ENCODE measurements at regions not wholly inside any gene's neighbourhood (a gene's known extent, or its start where the extent isn't known, plus 50 kb on each side); places are given as distances from the start of the nearest gene placed in this dataset.
"Not testable (repeated sequence)": the region's sequence is repeated elsewhere in the genome, so short reads cannot be mapped to it uniquely, and the experiment has no call there.

DNA sequence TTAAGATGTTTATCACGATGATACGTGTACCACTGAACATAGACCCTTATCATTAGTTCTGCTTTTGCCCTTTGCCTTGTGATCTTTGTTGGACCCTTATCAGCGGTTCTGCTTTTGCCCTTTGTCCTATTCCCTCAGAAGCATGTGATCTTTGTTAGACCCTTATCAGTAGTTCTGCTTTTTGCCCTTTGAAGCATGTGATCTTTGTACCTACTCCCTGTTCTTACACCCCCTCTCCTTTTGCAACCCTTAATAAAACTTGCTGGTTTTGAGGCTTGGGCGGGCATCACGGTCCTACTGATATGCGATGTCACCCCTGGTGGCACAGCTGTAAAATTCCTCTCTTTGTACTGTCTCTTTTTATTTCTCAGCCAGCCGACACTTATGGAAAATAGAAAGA, 117.0 kb downstream of the SDHAF3 start:
- not testable (repeated sequence) for H3K4me1 Mint-ChIP-seq; H3K9me2 ChIP-seq (ENCODE audit: insufficient read depth); H3K79me2 ChIP-seq (replicated peaks; ENCODE audit: insufficient read depth); H3K4me2 ChIP-seq; H3K27me3 Mint-ChIP-seq (ENCODE audit: insufficient read depth, low read depth, poor library complexity); H3K27ac ChIP-seq (ENCODE audit: low read depth); H3K4me3 ChIP-seq; H3K4me1 ChIP-seq (ENCODE audit: insufficient read depth); DNase-seq (ENCODE audit: low spot score); H3K4me3 Mint-ChIP-seq; H2AFZ ChIP-seq; H3K27ac Mint-ChIP-seq; H4K20me1 ChIP-seq (replicated peaks; ENCODE audit: insufficient read depth); H3K27me3 ChIP-seq (ENCODE audit: insufficient read depth); H3F3A ChIP-seq (replicated peaks; ENCODE audit: low read depth); H3K36me3 ChIP-seq (ENCODE audit: insufficient read depth); ATAC-seq
- Mint-ChIP-seq H3K36me3 (ENCODE audit: low read depth) (peaks cover 26% of the 10 kb centered on the region), H3K9me3 (peaks cover 64% of the 10 kb centered on the region)

DNA sequence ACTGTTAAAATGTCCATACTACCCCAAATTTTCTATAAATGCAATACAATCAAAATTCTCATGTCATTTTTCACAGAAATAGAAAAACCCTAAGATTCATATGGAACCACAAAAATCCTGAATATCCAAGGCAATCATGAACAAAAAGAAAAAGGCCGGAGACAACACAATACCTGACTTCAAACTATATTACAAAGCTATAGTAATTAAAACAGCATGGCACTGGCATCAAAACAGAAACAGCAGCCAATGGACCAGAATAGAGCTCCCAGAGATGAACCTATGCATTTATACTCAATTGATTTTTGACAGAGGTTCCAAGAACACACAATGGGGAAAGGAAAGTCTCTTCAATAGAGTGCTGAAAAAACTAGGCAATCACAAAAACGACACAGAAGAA, 128.8 kb downstream of the SDHAF3 start:
- Histone ChIP-seq H4K20me1 (replicated peaks; ENCODE audit: insufficient read depth) (no peaks in the 10 kb centered on the region), H3K9me2 (ENCODE audit: insufficient read depth) (peaks cover 2% of the 10 kb centered on the region; the same call in 1 of the 2 replicates), H3K36me3 (ENCODE audit: insufficient read depth) (no peaks in the 10 kb centered on the region), H3K4me1 (ENCODE audit: insufficient read depth) (no peaks in the 10 kb centered on the region), H3K4me3 (no peak overlapping the region), H3K4me2 (no peak overlapping the region), H3K27ac (ENCODE audit: low read depth) (no peak overlapping the region), H3K79me2 (replicated peaks; ENCODE audit: insufficient read depth) (no peaks in the 10 kb centered on the region), H3K27me3 (ENCODE audit: insufficient read depth) (no peaks in the 10 kb centered on the region), H2AFZ (no peak overlapping the region), H3F3A (replicated peaks; ENCODE audit: low read depth) (no peaks in the 10 kb centered on the region)
- H3K27me3 Mint-ChIP-seq (ENCODE audit: insufficient read depth, low read depth, poor library complexity), result no peaks in the 10 kb centered on the region
- H3K9me3 Mint-ChIP-seq, result peaks cover 33% of the 10 kb centered on the region
- peaks cover 6% of the 10 kb centered on the region; the same call in 1 of the 3 replicates for H3K36me3 Mint-ChIP-seq (ENCODE audit: low read depth)
- no peak for ATAC-seq
- no peak for DNase-seq (ENCODE audit: low spot score)
- H3K4me3 Mint-ChIP-seq, result no peak overlapping the region
- no peak overlapping the region for H3K27ac Mint-ChIP-seq
- no peaks in the 10 kb centered on the region for H3K4me1 Mint-ChIP-seq
- TF ChIP-seq EZH2 (IDR thresholded peaks at IDR 0.05; ENCODE audit: low read depth, unreplicated experiment) (no peak), NANOG (IDR thresholded peaks at IDR 0.05; ENCODE audit: borderline replicate concordance) (no peak), EZH2phosphoT487 (IDR thresholded peaks at IDR 0.05; ENCODE audit: unreplicated experiment) (no peak), POLR2AphosphoS5 (IDR thresholded peaks at IDR 0.05; ENCODE audit: low read depth) (no peak), JUNB (IDR thresholded peaks at IDR 0.05; ENCODE audit: unreplicated experiment) (no peak), STAT1 (IDR thresholded peaks at IDR 0.05; ENCODE audit: unreplicated experiment) (no peak), CREB1 (CRISPR knock-in tag; IDR thresholded peaks at IDR 0.05; ENCODE audit: low read depth) (no peak), ZNF114 (CRISPR knock-in tag; IDR thresholded peaks at IDR 0.05) (no peak), ZNF331 (CRISPR knock-in tag; IDR thresholded peaks at IDR 0.05; ENCODE audit: low read depth) (no peak)
- TF ChIP-seq, protein P1, sequence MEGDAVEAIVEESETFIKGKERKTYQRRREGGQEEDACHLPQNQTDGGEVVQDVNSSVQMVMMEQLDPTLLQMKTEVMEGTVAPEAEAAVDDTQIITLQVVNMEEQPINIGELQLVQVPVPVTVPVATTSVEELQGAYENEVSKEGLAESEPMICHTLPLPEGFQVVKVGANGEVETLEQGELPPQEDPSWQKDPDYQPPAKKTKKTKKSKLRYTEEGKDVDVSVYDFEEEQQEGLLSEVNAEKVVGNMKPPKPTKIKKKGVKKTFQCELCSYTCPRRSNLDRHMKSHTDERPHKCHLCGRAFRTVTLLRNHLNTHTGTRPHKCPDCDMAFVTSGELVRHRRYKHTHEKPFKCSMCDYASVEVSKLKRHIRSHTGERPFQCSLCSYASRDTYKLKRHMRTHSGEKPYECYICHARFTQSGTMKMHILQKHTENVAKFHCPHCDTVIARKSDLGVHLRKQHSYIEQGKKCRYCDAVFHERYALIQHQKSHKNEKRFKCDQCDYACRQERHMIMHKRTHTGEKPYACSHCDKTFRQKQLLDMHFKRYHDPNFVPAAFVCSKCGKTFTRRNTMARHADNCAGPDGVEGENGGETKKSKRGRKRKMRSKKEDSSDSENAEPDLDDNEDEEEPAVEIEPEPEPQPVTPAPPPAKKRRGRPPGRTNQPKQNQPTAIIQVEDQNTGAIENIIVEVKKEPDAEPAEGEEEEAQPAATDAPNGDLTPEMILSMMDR (conservative IDR thresholded peaks at IDR 0.05; ENCODE audit: low read depth in 2 of 2), result no peak
- TF ChIP-seq, protein P2, sequence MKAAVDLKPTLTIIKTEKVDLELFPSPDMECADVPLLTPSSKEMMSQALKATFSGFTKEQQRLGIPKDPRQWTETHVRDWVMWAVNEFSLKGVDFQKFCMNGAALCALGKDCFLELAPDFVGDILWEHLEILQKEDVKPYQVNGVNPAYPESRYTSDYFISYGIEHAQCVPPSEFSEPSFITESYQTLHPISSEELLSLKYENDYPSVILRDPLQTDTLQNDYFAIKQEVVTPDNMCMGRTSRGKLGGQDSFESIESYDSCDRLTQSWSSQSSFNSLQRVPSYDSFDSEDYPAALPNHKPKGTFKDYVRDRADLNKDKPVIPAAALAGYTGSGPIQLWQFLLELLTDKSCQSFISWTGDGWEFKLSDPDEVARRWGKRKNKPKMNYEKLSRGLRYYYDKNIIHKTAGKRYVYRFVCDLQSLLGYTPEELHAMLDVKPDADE (IDR thresholded peaks at IDR 0.05), result no peak
- TF ChIP-seq, protein P3, sequence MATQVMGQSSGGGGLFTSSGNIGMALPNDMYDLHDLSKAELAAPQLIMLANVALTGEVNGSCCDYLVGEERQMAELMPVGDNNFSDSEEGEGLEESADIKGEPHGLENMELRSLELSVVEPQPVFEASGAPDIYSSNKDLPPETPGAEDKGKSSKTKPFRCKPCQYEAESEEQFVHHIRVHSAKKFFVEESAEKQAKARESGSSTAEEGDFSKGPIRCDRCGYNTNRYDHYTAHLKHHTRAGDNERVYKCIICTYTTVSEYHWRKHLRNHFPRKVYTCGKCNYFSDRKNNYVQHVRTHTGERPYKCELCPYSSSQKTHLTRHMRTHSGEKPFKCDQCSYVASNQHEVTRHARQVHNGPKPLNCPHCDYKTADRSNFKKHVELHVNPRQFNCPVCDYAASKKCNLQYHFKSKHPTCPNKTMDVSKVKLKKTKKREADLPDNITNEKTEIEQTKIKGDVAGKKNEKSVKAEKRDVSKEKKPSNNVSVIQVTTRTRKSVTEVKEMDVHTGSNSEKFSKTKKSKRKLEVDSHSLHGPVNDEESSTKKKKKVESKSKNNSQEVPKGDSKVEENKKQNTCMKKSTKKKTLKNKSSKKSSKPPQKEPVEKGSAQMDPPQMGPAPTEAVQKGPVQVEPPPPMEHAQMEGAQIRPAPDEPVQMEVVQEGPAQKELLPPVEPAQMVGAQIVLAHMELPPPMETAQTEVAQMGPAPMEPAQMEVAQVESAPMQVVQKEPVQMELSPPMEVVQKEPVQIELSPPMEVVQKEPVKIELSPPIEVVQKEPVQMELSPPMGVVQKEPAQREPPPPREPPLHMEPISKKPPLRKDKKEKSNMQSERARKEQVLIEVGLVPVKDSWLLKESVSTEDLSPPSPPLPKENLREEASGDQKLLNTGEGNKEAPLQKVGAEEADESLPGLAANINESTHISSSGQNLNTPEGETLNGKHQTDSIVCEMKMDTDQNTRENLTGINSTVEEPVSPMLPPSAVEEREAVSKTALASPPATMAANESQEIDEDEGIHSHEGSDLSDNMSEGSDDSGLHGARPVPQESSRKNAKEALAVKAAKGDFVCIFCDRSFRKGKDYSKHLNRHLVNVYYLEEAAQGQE (IDR thresholded peaks at IDR 0.05; ENCODE audit: unreplicated experiment), result no peak

Data from GM23338 (cell line).